ENCODE measurements at regions not wholly inside any gene's neighbourhood (a gene's known extent, or its start where the extent isn't known, plus 50 kb on each side); places are given as distances from the start of the nearest gene placed in this dataset.

DNA sequence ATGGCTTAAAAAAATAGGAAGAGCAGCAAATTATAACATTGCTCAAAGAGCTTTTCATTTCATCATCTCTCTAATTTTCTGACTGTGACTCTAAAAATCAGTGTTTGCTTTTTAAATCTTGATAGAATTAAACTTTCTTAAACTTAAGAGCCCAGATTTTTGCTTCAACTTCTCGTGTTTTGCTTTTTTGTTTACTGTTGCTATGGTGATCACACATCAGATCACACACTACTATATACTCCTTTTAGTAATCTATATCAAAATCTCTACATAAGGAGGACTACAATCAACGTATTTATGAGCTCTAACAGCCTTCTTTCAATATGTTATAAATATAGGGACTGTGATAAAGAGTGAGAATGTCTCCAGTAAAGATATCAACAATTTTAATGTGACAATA is 537.3 kb downstream of the KCNT2 start:
- TF ChIP-seq, protein P1, sequence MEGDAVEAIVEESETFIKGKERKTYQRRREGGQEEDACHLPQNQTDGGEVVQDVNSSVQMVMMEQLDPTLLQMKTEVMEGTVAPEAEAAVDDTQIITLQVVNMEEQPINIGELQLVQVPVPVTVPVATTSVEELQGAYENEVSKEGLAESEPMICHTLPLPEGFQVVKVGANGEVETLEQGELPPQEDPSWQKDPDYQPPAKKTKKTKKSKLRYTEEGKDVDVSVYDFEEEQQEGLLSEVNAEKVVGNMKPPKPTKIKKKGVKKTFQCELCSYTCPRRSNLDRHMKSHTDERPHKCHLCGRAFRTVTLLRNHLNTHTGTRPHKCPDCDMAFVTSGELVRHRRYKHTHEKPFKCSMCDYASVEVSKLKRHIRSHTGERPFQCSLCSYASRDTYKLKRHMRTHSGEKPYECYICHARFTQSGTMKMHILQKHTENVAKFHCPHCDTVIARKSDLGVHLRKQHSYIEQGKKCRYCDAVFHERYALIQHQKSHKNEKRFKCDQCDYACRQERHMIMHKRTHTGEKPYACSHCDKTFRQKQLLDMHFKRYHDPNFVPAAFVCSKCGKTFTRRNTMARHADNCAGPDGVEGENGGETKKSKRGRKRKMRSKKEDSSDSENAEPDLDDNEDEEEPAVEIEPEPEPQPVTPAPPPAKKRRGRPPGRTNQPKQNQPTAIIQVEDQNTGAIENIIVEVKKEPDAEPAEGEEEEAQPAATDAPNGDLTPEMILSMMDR (IDR thresholded peaks at IDR 0.05 in 2 of 3, conservative IDR thresholded peaks at IDR 0.05 in 1 of 3; ENCODE audit: insufficient read depth in 2 of 3, low read depth in 1 of 3, low read length in 3 of 3): no peak
- TF ChIP-seq CBX5 (IDR thresholded peaks at IDR 0.05; ENCODE audit: borderline replicate concordance, low read depth) (no peak), GABPB1 (CRISPR knock-in tag; IDR thresholded peaks at IDR 0.05) (no peak)
- TF ChIP-seq, protein P2, sequence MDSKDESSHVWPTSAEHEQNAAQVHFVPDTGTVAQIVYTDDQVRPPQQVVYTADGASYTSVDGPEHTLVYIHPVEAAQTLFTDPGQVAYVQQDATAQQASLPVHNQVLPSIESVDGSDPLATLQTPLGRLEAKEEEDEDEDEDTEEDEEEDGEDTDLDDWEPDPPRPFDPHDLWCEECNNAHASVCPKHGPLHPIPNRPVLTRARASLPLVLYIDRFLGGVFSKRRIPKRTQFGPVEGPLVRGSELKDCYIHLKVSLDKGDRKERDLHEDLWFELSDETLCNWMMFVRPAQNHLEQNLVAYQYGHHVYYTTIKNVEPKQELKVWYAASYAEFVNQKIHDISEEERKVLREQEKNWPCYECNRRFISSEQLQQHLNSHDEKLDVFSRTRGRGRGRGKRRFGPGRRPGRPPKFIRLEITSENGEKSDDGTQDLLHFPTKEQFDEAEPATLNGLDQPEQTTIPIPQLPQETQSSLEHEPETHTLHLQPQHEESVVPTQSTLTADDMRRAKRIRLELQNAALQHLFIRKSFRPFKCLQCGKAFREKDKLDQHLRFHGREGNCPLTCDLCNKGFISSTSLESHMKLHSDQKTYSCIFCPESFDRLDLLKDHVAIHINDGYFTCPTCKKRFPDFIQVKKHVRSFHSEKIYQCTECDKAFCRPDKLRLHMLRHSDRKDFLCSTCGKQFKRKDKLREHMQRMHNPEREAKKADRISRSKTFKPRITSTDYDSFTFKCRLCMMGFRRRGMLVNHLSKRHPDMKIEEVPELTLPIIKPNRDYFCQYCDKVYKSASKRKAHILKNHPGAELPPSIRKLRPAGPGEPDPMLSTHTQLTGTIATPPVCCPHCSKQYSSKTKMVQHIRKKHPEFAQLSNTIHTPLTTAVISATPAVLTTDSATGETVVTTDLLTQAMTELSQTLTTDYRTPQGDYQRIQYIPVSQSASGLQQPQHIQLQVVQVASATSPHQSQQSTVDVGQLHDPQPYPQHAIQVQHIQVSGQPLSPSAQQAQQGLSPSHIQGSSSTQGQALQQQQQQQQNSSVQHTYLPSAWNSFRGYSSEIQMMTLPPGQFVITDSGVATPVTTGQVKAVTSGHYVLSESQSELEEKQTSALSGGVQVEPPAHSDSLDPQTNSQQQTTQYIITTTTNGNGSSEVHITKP (IDR thresholded peaks at IDR 0.05; ENCODE audit: partially characterized antibody): no peak

Measured in K562 (cell line).